ENCODE measurements at regions not wholly inside any gene's neighbourhood (a gene's known extent, or its start where the extent isn't known, plus 50 kb on each side); places are given as distances from the start of the nearest gene placed in this dataset.

- no peak for DNase-seq (ENCODE audit: low read depth)
- Histone ChIP-seq H3K4me3 (ENCODE audit: low read length) (peak overlapping the region; percentile 19), H3K4me1 (ENCODE audit: control insufficient read depth, insufficient read depth, low read length) (peaks cover 13% of the 10 kb centered on the region), H3K27me3 (replicated peaks; ENCODE audit: control insufficient read depth, insufficient read depth, low read length) (no peaks in the 10 kb centered on the region), H3K9ac (ENCODE audit: low read length) (no peak overlapping the region), H3K36me3 (ENCODE audit: control insufficient read depth, insufficient read depth, low read length, severe bottlenecking) (no peaks in the 10 kb centered on the region), H3K9me3 (ENCODE audit: control insufficient read depth, low read length) (no peaks in the 10 kb centered on the region)
Measured at GRCh38 chr5:91235271-91235694, 147.8 kb downstream of the ARRDC3 start.

- Histone ChIP-seq H3K9ac (ENCODE audit: low read length) (no peak overlapping the region), H3K27me3 (replicated peaks; ENCODE audit: control insufficient read depth, insufficient read depth, low read length) (no peaks in the 10 kb centered on the region), H3K9me3 (ENCODE audit: control insufficient read depth, low read length) (no peaks in the 10 kb centered on the region), H3K4me3 (ENCODE audit: low read length) (no peak overlapping the region), H3K36me3 (ENCODE audit: control insufficient read depth, insufficient read depth, low read length, severe bottlenecking) (no peaks in the 10 kb centered on the region), H3K4me1 (ENCODE audit: control insufficient read depth, insufficient read depth, low read length) (peaks cover 29% of the 10 kb centered on the region)
- DNase-seq (ENCODE audit: low read depth), result no peak
Measured at GRCh38 chr5:91232523-91232922, 150.6 kb downstream of the ARRDC3 start.

- H3K4me3 ChIP-seq (ENCODE audit: low read length), result no peak overlapping the region
- H3K9ac ChIP-seq (ENCODE audit: low read length), result no peak overlapping the region
- no peaks in the 10 kb centered on the region for H3K27me3 ChIP-seq (replicated peaks; ENCODE audit: control insufficient read depth, insufficient read depth, low read length)
- H3K36me3 ChIP-seq (ENCODE audit: control insufficient read depth, insufficient read depth, low read length, severe bottlenecking), result no peaks in the 10 kb centered on the region
- no peaks in the 10 kb centered on the region for H3K9me3 ChIP-seq (ENCODE audit: control insufficient read depth, low read length)
- H3K4me1 ChIP-seq (ENCODE audit: control insufficient read depth, insufficient read depth, low read length), result peaks cover 23% of the 10 kb centered on the region
- peak; percentile 36 for DNase-seq (ENCODE audit: low read depth)
Measured at GRCh38 chr5:91229031-91229727, 153.9 kb downstream of the ARRDC3 start.

GRCh38 chr5:91228188-91228587, 154.9 kb downstream of the ARRDC3 start:
- Histone ChIP-seq H3K36me3 (ENCODE audit: control insufficient read depth, insufficient read depth, low read length, severe bottlenecking) (no peaks in the 10 kb centered on the region), H3K27me3 (replicated peaks; ENCODE audit: control insufficient read depth, insufficient read depth, low read length) (no peaks in the 10 kb centered on the region), H3K4me3 (ENCODE audit: low read length) (peak overlapping the region; percentile 36), H3K9me3 (ENCODE audit: control insufficient read depth, low read length) (no peaks in the 10 kb centered on the region), H3K4me1 (ENCODE audit: control insufficient read depth, insufficient read depth, low read length) (peaks cover 30% of the 10 kb centered on the region), H3K9ac (ENCODE audit: low read length) (no peak overlapping the region)
- DNase-seq (ENCODE audit: low read depth), result no peak

GRCh38 chr5:91225848-91226686, 157.1 kb downstream of the ARRDC3 start:
- H3K9ac ChIP-seq (ENCODE audit: low read length), result no peak overlapping the region

GRCh38 chr5:91224969-91225368, 158.1 kb downstream of the ARRDC3 start:
- no peak overlapping the region for H3K9ac ChIP-seq (ENCODE audit: low read length)
- H3K27me3 ChIP-seq (replicated peaks; ENCODE audit: control insufficient read depth, insufficient read depth, low read length), result no peaks in the 10 kb centered on the region
- H3K4me1 ChIP-seq (ENCODE audit: control insufficient read depth, insufficient read depth, low read length), result peaks cover 33% of the 10 kb centered on the region
- no peak for DNase-seq (ENCODE audit: low read depth)
- no peak overlapping the region for H3K4me3 ChIP-seq (ENCODE audit: low read length)
- no peaks in the 10 kb centered on the region for H3K36me3 ChIP-seq (ENCODE audit: control insufficient read depth, insufficient read depth, low read length, severe bottlenecking)
- no peaks in the 10 kb centered on the region for H3K9me3 ChIP-seq (ENCODE audit: control insufficient read depth, low read length)

More at GRCh38 chr5:91225848-91226686, 157.1 kb downstream of the ARRDC3 start:
- no peaks in the 10 kb centered on the region for H3K36me3 ChIP-seq (ENCODE audit: control insufficient read depth, insufficient read depth, low read length, severe bottlenecking)
- no peaks in the 10 kb centered on the region for H3K9me3 ChIP-seq (ENCODE audit: control insufficient read depth, low read length)
- DNase-seq (ENCODE audit: low read depth), result no peak
- peaks cover 30% of the 10 kb centered on the region for H3K4me1 ChIP-seq (ENCODE audit: control insufficient read depth, insufficient read depth, low read length)
- H3K27me3 ChIP-seq (replicated peaks; ENCODE audit: control insufficient read depth, insufficient read depth, low read length), result no peaks in the 10 kb centered on the region
- no peak overlapping the region for H3K4me3 ChIP-seq (ENCODE audit: low read length)

GRCh38 chr5:91224456-91224855, 158.7 kb downstream of the ARRDC3 start:
- no peaks in the 10 kb centered on the region for H3K9me3 ChIP-seq (ENCODE audit: control insufficient read depth, low read length)
- peaks cover 38% of the 10 kb centered on the region for H3K4me1 ChIP-seq (ENCODE audit: control insufficient read depth, insufficient read depth, low read length)
- H3K4me3 ChIP-seq (ENCODE audit: low read length), result no peak overlapping the region
- no peaks in the 10 kb centered on the region for H3K27me3 ChIP-seq (replicated peaks; ENCODE audit: control insufficient read depth, insufficient read depth, low read length)
- peak; percentile 34 for DNase-seq (ENCODE audit: low read depth)
- no peaks in the 10 kb centered on the region for H3K36me3 ChIP-seq (ENCODE audit: control insufficient read depth, insufficient read depth, low read length, severe bottlenecking)
- no peak overlapping the region for H3K9ac ChIP-seq (ENCODE audit: low read length)

GRCh38 chr5:91223886-91224285, 159.2 kb downstream of the ARRDC3 start:
- peak; percentile 50 for DNase-seq (ENCODE audit: low read depth)
- H3K4me1 ChIP-seq (ENCODE audit: control insufficient read depth, insufficient read depth, low read length), result peaks cover 41% of the 10 kb centered on the region
- H3K4me3 ChIP-seq (ENCODE audit: low read length), result no peak overlapping the region
- no peak overlapping the region for H3K9ac ChIP-seq (ENCODE audit: low read length)
- H3K9me3 ChIP-seq (ENCODE audit: control insufficient read depth, low read length), result no peaks in the 10 kb centered on the region
- no peaks in the 10 kb centered on the region for H3K27me3 ChIP-seq (replicated peaks; ENCODE audit: control insufficient read depth, insufficient read depth, low read length)
- H3K36me3 ChIP-seq (ENCODE audit: control insufficient read depth, insufficient read depth, low read length, severe bottlenecking), result no peaks in the 10 kb centered on the region

- H3K9me3 ChIP-seq (ENCODE audit: control insufficient read depth, low read length), result no peaks in the 10 kb centered on the region
- no peaks in the 10 kb centered on the region for H3K27me3 ChIP-seq (replicated peaks; ENCODE audit: control insufficient read depth, insufficient read depth, low read length)
- DNase-seq (ENCODE audit: low read depth), result no peak
- no peak overlapping the region for H3K4me3 ChIP-seq (ENCODE audit: low read length)
- H3K9ac ChIP-seq (ENCODE audit: low read length), result no peak overlapping the region
- H3K4me1 ChIP-seq (ENCODE audit: control insufficient read depth, insufficient read depth, low read length), result peaks cover 35% of the 10 kb centered on the region
- H3K36me3 ChIP-seq (ENCODE audit: control insufficient read depth, insufficient read depth, low read length, severe bottlenecking), result no peaks in the 10 kb centered on the region
Measured at GRCh38 chr5:91222482-91222881, 160.6 kb downstream of the ARRDC3 start.

GRCh38 chr5:91221917-91222316, 161.2 kb downstream of the ARRDC3 start:
- DNase-seq (ENCODE audit: low read depth), result no peak
- H3K27me3 ChIP-seq (replicated peaks; ENCODE audit: control insufficient read depth, insufficient read depth, low read length), result no peaks in the 10 kb centered on the region
- no peak overlapping the region for H3K4me3 ChIP-seq (ENCODE audit: low read length)
- H3K9me3 ChIP-seq (ENCODE audit: control insufficient read depth, low read length), result no peaks in the 10 kb centered on the region
- H3K9ac ChIP-seq (ENCODE audit: low read length), result no peak overlapping the region
- no peaks in the 10 kb centered on the region for H3K36me3 ChIP-seq (ENCODE audit: control insufficient read depth, insufficient read depth, low read length, severe bottlenecking)
- peaks cover 35% of the 10 kb centered on the region for H3K4me1 ChIP-seq (ENCODE audit: control insufficient read depth, insufficient read depth, low read length)

- Histone ChIP-seq H3K36me3 (ENCODE audit: control insufficient read depth, insufficient read depth, low read length, severe bottlenecking) (no peaks in the 10 kb centered on the region), H3K9me3 (ENCODE audit: control insufficient read depth, low read length) (no peaks in the 10 kb centered on the region), H3K4me3 (ENCODE audit: low read length) (no peak overlapping the region), H3K4me1 (ENCODE audit: control insufficient read depth, insufficient read depth, low read length) (peaks cover 34% of the 10 kb centered on the region), H3K9ac (ENCODE audit: low read length) (peak overlapping the region; percentile 36), H3K27me3 (replicated peaks; ENCODE audit: control insufficient read depth, insufficient read depth, low read length) (no peaks in the 10 kb centered on the region)
- peak; percentile 21 for DNase-seq (ENCODE audit: low read depth)
Measured at GRCh38 chr5:91219803-91220371, 163.2 kb downstream of the ARRDC3 start.
